H9 (cell line): ENCODE measurements at regions not wholly inside any gene's neighbourhood (a gene's known extent, or its start where the extent isn't known, plus 50 kb on each side); places are given as distances from the start of the nearest gene placed in this dataset.

Experiments used
- DNase-seq: peaks from one replicate; pipeline ENCODE4 v3.0.0-alpha.2; 2017
- H2AFZ ChIP-seq: one replicate; pipeline ENCODE4 v1.6.1; 2013; ENCODE audit warnings: mild to moderate bottlenecking, low read length, control low read depth, moderate library complexity
- H2AK5ac ChIP-seq: 2 replicates; pipeline ENCODE4 v1.6.1; 2013; ENCODE audit warnings: low read length, control low read depth, mixed read lengths; ENCODE audit not compliant: insufficient read length
- H2BK120ac ChIP-seq: one replicate; pipeline ENCODE4 v1.6.1; 2013; ENCODE audit warnings: low read depth, mild to moderate bottlenecking, low read length, control low read depth, inconsistent platforms; ENCODE audit not compliant: poor library complexity, severe bottlenecking
- H2BK12ac ChIP-seq: 2 replicates; pipeline ENCODE4 v1.6.1; 2013; ENCODE audit warnings: low read length, control low read depth, mixed read lengths, low read depth; ENCODE audit not compliant: insufficient read length
- H2BK15ac ChIP-seq: 2 replicates; pipeline ENCODE4 v1.6.1; 2013; ENCODE audit warnings: low read depth, low read length, control low read depth
- H2BK20ac ChIP-seq: one replicate; pipeline ENCODE4 v1.6.1; 2013; ENCODE audit warnings: low read depth, mild to moderate bottlenecking, low read length, control low read depth, inconsistent platforms; ENCODE audit not compliant: poor library complexity, severe bottlenecking
- H2BK5ac ChIP-seq: 2 replicates; pipeline ENCODE4 v1.6.1; 2013; ENCODE audit warnings: low read length, control low read depth, mixed read lengths; ENCODE audit not compliant: insufficient read length
- H3K14ac ChIP-seq: 2 replicates; pipeline ENCODE4 v1.6.1; 2013; ENCODE audit warnings: low read length, control low read depth; ENCODE audit not compliant: insufficient read depth
- H3K18ac ChIP-seq: 2 replicates; pipeline ENCODE4 v1.6.1; 2013; ENCODE audit warnings: low read depth, mild to moderate bottlenecking, mixed read lengths, low read length, control low read depth; ENCODE audit not compliant: insufficient read length
- H3K23ac ChIP-seq: 2 replicates; pipeline ENCODE4 v1.6.1; 2013; ENCODE audit warnings: low read length, control low read depth, mixed read lengths, low read depth; ENCODE audit not compliant: insufficient read length
- H3K23me2 ChIP-seq: 2 replicates; pipeline ENCODE4 v1.6.1; 2013; ENCODE audit warnings: low read depth, mild to moderate bottlenecking, mixed read lengths, low read length, control low read depth; ENCODE audit not compliant: insufficient read length, poor library complexity, severe bottlenecking
- H3K27ac ChIP-seq: 2 replicates; pipeline ENCODE4 v1.5.1; 2013; ENCODE audit warnings: low read length, control low read depth, mixed read lengths, low read depth; ENCODE audit not compliant: insufficient read length
- H3K27me3 ChIP-seq: 2 replicates; pipeline ENCODE4 v1.6.1; 2013; ENCODE audit warnings: low read length, control low read depth, inconsistent platforms; ENCODE audit not compliant: insufficient read depth
- H3K4ac ChIP-seq: 2 replicates; pipeline ENCODE4 v1.6.1; 2013; ENCODE audit warnings: low read depth, mild to moderate bottlenecking, control low read depth, inconsistent platforms, low read length, moderate library complexity
- H3K4me1 ChIP-seq: 2 replicates; pipeline ENCODE4 v1.6.1; 2013; ENCODE audit warnings: low read length, control low read depth, inconsistent platforms; ENCODE audit not compliant: insufficient read depth
- H3K4me2 ChIP-seq: 2 replicates; pipeline ENCODE4 v1.6.1; 2013; ENCODE audit warnings: low read length, control low read depth, mixed read lengths; ENCODE audit not compliant: insufficient read length, insufficient read depth
- H3K56ac ChIP-seq: 2 replicates; pipeline ENCODE4 v1.6.1; 2013; ENCODE audit warnings: low read depth, mild to moderate bottlenecking, mixed read lengths, low read length, control low read depth; ENCODE audit not compliant: insufficient read length
- H3K79me1 ChIP-seq: 2 replicates; pipeline ENCODE4 v1.6.1; 2013; ENCODE audit warnings: low read depth, mild to moderate bottlenecking, moderate library complexity, low read length, control low read depth, inconsistent platforms; ENCODE audit not compliant: insufficient read depth, poor library complexity, severe bottlenecking
- H3K79me2 ChIP-seq: 2 replicates; pipeline ENCODE4 v1.6.1; 2013; ENCODE audit warnings: low read length, control low read depth, inconsistent platforms; ENCODE audit not compliant: insufficient read depth
- H3K9ac ChIP-seq: 2 replicates; pipeline ENCODE4 v1.6.1; 2013; ENCODE audit warnings: low read length, control low read depth, mixed read lengths; ENCODE audit not compliant: insufficient read length; ENCODE audit errors: extremely low read depth
- H3K9me3 ChIP-seq: one replicate; pipeline ENCODE4 v1.6.1; 2013; ENCODE audit warnings: low read depth, low read length, inconsistent platforms; ENCODE audit not compliant: control insufficient read depth
- H3T11ph ChIP-seq: one replicate; pipeline ENCODE4 v1.6.1; 2013; ENCODE audit warnings: mild to moderate bottlenecking, low read length, control low read depth, inconsistent platforms
- H4K20me1 ChIP-seq: one replicate; pipeline ENCODE4 v1.6.1; 2013; ENCODE audit not compliant: control insufficient read depth, insufficient read length, insufficient read depth
- H4K5ac ChIP-seq: 2 replicates; pipeline ENCODE4 v1.6.1; 2013; ENCODE audit warnings: low read depth, mild to moderate bottlenecking, mixed read lengths, low read length, control low read depth; ENCODE audit not compliant: insufficient read length
- H4K8ac ChIP-seq: replicated peaks from 2 replicates; pipeline ENCODE4 v1.6.1; 2013; ENCODE audit warnings: low read length, control low read depth, mixed read lengths, low read depth; ENCODE audit not compliant: insufficient read length
- H4K91ac ChIP-seq: 2 replicates; pipeline ENCODE4 v1.6.1; 2013; ENCODE audit warnings: low read depth, mild to moderate bottlenecking, moderate library complexity, mixed read lengths, low read length, control low read depth; ENCODE audit not compliant: insufficient read length
- H3K27ac Mint-ChIP-seq, 3 experiments: 2 replicates in 2 of 3; 3 replicates in 1 of 3; pipeline ENCODE4 v1.8.0; 2020 to 2021; ENCODE audit warnings: mixed read lengths in 3 of 3, mild to moderate bottlenecking in 1 of 3, moderate library complexity in 1 of 3
- H3K27me3 Mint-ChIP-seq: 2 replicates; pipeline ENCODE4 v1.8.0; 2021; ENCODE audit warnings: low read depth, mild to moderate bottlenecking, moderate library complexity, mixed read lengths
- H3K36me3 Mint-ChIP-seq, 3 experiments: 2 replicates in 2 of 3; 3 replicates in 1 of 3; pipeline ENCODE4 v1.8.0; 2020 to 2021; ENCODE audit warnings: low read depth in 3 of 3, mixed read lengths in 3 of 3; ENCODE audit not compliant: insufficient read depth in 1 of 3
- H3K4me1 Mint-ChIP-seq, 2 experiments: 2 replicates each; pipeline ENCODE4 v1.8.0; 2020; ENCODE audit warnings: mixed read lengths in 2 of 2
- H3K4me3 Mint-ChIP-seq, 2 experiments: 2 replicates in 1 of 2; 3 replicates in 1 of 2; pipeline ENCODE4 v1.8.0; 2020 to 2021; ENCODE audit warnings: mild to moderate bottlenecking in 2 of 2, mixed read lengths in 2 of 2, moderate library complexity in 1 of 2
- H3K9me3 Mint-ChIP-seq, 2 experiments: 2 replicates in 1 of 2; 3 replicates in 1 of 2; pipeline ENCODE4 v1.8.0; 2020; ENCODE audit warnings: mild to moderate bottlenecking in 2 of 2, mixed read lengths in 2 of 2, moderate library complexity in 1 of 2
- WGBS: extraction: QIAGEN DNeasy Blood & Tissue Kit; methylation state at CpG from one replicate; pipeline ENCODE4 v1.1.7; 2013; ENCODE audit warnings: missing lambda C conversion rate, low lambda C conversion rate, mixed read lengths; ENCODE audit not compliant: insufficient read length; ENCODE audit errors: extremely low coverage; 5-methylcytosine and 5-hydroxymethylcytosine counted together
- TF ChIP-seq, protein P1 (sequence below): fragments of 200-600 bp; sonication (generic); conservative IDR thresholded peaks from 3 replicates; pipeline ENCODE4 v1.8.0; 2021; ENCODE audit warnings: antibody characterized with exemption, mild to moderate bottlenecking

DNA sequence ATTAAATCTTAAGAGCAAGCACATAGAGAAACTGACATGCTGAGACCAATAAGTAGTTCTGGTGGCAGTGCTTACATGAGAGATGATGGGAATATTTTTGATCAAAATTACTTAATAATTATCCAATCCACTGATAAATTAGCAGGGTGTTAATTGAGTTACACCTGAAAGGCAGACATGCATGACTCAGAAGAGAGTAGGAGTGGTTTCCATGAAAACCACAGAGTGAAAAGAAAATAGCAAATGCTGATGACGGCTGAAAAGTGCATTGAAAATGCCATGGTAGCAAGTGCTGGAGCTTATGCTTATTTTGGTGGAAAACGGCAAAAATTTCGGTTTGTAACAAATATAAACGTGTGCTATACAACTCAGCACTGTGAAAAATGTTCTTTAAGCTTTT, 267.8 kb upstream of the LRRN1 start:
- no peaks in the 10 kb centered on the region for H3K4me1 Mint-ChIP-seq

More for the DNA sequence above, 267.8 kb upstream of the LRRN1 start:
- H3K4me2 ChIP-seq: no peak overlapping the region
- H4K8ac ChIP-seq: no peak overlapping the region
- H3K18ac ChIP-seq: no peak overlapping the region
- Mint-ChIP-seq H3K36me3 (no peaks in the 10 kb centered on the region), H3K27me3 (peaks cover 2% of the 10 kb centered on the region; the same call in 1 of the 2 replicates), H3K27ac (no peak overlapping the region), H3K4me3 (no peak overlapping the region), H3K9me3 (no peaks in the 10 kb centered on the region)
- H2BK12ac ChIP-seq: no peak overlapping the region
- H3K23ac ChIP-seq: no peak overlapping the region
- no peak overlapping the region for H3K9ac ChIP-seq
- no peak overlapping the region for H3K14ac ChIP-seq
- H2BK20ac ChIP-seq: no peak overlapping the region
- no peak overlapping the region for H2BK5ac ChIP-seq
- no peak overlapping the region for H2BK15ac ChIP-seq
- H3K4ac ChIP-seq: no peak overlapping the region
- no peaks in the 10 kb centered on the region for H3K23me2 ChIP-seq
- TF ChIP-seq, protein P1, sequence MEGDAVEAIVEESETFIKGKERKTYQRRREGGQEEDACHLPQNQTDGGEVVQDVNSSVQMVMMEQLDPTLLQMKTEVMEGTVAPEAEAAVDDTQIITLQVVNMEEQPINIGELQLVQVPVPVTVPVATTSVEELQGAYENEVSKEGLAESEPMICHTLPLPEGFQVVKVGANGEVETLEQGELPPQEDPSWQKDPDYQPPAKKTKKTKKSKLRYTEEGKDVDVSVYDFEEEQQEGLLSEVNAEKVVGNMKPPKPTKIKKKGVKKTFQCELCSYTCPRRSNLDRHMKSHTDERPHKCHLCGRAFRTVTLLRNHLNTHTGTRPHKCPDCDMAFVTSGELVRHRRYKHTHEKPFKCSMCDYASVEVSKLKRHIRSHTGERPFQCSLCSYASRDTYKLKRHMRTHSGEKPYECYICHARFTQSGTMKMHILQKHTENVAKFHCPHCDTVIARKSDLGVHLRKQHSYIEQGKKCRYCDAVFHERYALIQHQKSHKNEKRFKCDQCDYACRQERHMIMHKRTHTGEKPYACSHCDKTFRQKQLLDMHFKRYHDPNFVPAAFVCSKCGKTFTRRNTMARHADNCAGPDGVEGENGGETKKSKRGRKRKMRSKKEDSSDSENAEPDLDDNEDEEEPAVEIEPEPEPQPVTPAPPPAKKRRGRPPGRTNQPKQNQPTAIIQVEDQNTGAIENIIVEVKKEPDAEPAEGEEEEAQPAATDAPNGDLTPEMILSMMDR: no peak
- H2AFZ ChIP-seq: no peak overlapping the region
- H2BK120ac ChIP-seq: no peak overlapping the region
- H3K79me1 ChIP-seq: no peaks in the 10 kb centered on the region
- no peak overlapping the region for H3K27ac ChIP-seq
- no peak for DNase-seq
- no peak overlapping the region for H3T11ph ChIP-seq
- H3K4me1 ChIP-seq: no peaks in the 10 kb centered on the region
- H3K56ac ChIP-seq: no peak overlapping the region
- no peak overlapping the region for H2AK5ac ChIP-seq
- no CpG with 5 or more reads among the region's 4 CpGs for WGBS
- H3K9me3 ChIP-seq: no peaks in the 10 kb centered on the region
- no peak overlapping the region for H4K91ac ChIP-seq
- no peaks in the 10 kb centered on the region for H3K27me3 ChIP-seq
- no peak overlapping the region for H4K5ac ChIP-seq
- no peaks in the 10 kb centered on the region for H3K79me2 ChIP-seq
- no peaks in the 10 kb centered on the region for H4K20me1 ChIP-seq
